HG03565 (cell line): ENCODE measurements at regions not wholly inside any gene's neighbourhood (a gene's known extent, or its start where the extent isn't known, plus 50 kb on each side); places are given as distances from the start of the nearest gene placed in this dataset.

Experiments used
- ATAC-seq: cut with Tn5 transposase; IDR thresholded peaks from one replicate; pipeline ENCODE4 v1.9.1; 2021; ENCODE audit warnings: mild to moderate bottlenecking, moderate library complexity; ENCODE audit not compliant: unreplicated experiment

GRCh38 chr14:65222440-65222858 is 120.1 kb upstream of the MAX start:
- peak; percentile 47 for ATAC-seq

GRCh38 chr14:65223636-65224035 is 121.3 kb upstream of the MAX start:
- ATAC-seq: no peak

DNA sequence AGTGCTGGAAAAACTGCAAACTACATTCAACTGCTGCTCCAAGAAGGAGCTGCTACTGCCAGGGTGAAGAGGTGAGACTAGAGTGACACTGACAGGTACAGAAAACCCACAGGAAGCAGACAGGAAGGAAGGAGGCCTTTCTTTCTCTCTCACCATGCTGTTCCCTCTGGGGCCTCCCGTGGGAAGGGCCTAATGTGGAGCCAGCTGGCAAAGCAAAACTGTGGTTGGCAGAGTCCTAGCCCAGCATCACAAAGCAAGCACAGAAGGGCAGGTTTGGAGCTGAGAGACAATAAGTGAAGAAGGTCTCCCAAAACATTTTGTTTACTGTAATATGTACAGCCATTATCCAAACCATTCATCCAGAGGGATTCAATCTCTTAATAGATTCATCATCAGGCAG is 122.5 kb upstream of the MAX start:
- no peak for ATAC-seq

DNA sequence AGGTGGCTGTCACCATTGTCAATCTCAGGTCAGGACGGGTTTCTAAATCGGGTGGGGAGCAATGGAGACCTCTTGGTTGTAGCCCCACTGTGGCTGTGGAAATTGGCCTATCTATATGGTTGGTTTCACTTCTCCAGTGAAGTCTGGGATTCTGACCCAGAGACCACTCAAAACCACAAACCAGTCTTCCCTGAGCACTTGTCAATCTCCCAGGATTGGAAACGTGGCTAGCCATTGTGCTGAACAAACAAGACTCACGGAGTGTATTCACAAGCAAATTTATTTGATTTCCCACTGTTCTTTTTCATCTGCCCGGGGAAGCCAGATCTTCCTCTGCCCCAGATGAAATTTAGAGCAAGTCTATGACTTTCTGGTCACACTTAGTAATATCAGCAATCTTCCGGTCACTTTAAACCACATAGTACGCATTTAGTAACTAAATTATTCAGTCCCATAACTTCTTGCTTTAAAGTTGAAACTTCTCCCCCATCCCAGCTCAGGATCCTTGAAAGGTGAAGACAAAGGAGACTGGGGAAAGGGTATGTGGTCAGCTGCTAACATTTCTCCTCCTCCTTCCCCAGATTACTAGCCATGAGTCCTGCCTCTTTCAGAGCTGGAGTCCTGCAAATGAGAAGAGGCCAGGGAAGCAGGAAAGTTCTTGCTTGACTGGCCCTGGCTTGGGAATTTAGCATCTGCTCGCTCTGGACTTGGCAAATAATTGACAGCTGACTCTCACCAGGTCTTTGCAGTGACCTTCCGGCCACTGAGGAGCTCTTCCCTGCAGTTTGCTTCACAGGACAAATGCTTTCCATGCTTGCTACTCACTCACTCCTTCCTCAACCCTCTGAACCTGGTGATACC is 123.2 kb upstream of the MAX start:
- ATAC-seq: no peak

DNA sequence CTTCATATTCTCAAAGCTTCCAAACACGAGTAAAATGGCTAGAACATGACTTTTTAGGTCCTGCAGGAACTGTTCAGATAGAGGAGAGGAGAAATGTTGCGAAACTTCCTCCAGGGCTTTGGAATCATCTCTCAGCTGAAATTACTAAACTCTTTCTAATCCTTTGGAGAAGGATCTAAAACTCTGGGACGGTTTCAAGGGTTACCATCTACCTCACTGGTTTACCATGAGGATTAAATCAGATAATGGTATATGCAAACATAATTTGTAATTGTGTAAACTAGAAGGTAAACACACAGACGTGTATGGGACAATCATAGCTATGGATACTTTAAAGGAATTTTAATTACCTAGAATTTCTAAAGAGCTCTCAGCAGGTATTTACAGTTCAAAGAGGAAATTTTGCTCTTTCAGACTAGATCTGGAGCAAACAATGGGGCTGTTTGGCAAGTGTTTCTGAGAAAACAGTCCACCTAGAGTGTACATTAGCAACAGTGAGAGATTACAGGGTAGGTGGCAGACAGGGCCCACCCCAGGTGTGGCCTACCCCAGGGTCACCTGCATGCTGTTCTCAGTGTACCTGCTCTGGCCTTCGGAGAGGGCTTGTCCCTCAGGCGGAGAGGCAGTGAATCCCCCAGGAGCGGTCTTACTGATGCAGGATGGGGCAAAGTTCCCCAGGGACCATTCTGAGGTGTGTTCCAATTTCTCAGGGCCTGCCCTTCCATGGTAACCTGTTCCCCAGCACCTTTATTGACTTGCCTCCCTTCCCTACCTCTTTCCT is 124.7 kb upstream of the MAX start:
- ATAC-seq: no peak

DNA sequence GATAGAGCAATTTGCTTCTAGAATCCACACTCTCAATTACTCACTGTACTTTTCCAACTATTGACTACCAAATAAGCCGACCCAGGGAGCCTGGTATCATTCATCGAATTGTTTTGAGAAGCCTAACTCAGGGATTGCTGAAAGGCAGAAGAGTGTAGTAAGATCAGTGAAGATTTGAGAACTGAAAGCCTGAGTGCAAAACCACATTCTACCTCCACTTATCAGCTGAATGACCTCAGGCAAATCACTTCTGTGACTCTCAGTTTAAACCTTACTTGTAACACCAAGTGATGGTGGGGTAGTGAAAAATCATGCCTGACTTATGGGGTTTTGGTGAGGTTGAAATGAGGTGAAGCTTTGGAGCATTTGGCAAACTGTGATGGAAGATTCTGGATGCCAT is 126.1 kb upstream of the MAX start:
- peak; percentile 82 for ATAC-seq

- ATAC-seq: no peak
These were observed 126.8 kb upstream of the MAX start for GRCh38 chr14:65228956-65229747.

DNA sequence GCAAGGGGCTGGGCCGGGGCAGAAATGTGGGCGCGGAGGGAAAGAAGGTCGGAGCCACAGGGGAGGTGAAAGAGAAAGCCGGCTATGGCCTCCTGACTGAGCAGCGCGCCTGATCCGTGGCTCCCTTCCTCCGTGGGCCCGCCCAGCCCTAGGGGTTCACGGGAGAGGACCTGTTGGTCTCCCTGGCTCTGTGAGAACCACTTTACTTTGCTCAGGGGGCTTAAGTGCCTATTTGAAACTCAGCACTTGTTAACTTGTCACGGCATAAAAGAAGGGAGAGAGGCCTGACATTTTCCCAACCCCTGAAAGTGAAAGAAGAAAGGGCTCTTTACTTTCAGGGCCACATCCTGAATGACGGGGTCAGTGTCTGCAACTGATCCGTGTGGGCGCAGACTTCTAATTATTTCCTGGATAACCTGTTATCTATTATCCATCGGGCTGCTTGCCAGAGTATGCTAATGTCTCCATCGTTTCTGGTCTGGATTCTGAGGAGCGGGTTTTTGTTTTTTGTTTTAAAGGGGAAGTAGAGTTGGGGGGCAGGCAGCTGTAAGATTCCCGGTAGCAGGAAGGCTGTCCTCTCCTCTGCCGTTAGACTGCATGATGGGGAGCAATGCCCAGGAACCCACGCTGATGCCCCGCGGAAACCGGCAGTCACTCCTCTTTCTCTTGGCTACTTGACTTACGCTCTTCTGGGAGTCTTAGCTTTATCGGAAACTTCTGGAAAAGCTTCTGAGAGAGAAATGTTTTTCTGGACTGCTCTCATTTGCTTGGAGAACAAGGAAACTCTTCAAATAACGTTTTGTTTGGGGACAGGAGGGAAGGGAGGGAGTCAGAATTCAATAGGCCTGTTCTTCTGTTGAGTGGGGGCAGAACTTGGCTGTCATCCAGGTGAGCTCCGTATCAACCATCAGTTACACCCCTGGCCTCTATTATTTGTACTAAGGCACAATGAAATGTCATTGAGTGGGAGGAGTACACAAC is 127.7 kb upstream of the MAX start:
- no peak for ATAC-seq

- no peak for ATAC-seq
These were observed 129.1 kb upstream of the MAX start for GRCh38 chr14:65231286-65231980.

DNA sequence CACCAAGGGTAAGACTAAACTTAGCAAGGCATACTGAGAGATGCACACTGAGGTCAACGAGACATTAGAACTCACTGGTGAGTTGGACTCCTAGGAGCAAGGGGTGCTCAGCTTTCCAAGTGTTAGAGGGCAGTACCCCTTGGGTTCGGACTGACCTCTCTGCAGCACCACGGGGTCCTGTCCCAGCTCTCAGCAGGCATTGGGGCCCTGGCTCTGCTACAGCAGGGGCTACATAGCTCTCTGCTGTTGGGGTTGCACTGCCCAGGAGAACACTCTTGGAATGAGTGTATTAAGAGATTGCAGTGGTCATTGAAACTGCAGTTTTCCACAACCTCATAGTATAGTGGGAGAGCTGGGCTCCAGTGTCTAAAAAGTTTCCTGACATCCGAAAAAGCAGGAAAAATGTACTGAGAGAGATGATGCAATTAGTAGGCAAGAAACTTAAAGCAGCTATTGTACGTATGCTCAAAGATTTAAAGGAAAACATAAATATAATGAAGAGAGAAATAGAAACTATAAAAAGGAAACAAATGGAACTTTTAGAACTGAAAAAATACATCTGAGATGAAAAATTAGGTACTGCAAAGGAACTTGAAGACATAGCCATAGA is 132.5 kb upstream of the MAX start:
- no peak for ATAC-seq

DNA sequence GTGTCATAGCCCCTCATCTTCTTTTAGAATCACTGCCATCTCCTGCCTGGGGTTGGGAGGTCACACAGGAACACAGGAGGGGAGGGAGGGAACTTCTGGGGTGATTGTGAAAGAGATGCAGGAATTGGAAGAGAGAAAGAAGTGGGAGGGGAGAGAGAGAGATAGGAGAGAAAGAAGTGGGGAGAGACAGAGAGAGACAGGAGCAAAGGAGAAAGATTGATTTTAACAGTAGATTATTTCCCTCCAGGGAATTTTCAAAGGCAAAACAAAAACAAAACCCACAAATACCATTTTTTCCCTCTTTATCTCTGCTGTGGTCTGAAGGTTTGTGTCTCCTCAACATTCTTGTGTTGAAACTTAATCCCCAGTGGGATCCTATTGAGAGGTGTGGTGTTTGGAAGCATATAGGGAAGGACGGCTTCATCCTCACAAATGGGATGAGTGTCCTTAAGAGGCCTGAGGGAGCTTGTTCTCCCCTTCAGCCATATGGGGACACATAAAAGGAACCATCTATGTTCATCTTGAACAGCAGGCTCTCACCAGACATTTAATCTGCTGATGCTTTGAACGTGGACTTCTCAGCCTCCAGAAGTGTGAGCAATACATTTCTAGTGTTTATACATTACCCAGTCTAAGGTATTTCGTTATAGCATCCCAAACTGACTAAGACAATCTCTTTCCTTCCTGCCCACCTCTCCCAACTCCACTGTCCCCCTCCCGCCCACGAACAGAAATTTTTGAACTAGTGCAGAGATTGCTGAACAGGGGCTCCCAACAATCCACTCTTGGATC is 134.9 kb upstream of the MAX start:
- no peak for ATAC-seq

DNA sequence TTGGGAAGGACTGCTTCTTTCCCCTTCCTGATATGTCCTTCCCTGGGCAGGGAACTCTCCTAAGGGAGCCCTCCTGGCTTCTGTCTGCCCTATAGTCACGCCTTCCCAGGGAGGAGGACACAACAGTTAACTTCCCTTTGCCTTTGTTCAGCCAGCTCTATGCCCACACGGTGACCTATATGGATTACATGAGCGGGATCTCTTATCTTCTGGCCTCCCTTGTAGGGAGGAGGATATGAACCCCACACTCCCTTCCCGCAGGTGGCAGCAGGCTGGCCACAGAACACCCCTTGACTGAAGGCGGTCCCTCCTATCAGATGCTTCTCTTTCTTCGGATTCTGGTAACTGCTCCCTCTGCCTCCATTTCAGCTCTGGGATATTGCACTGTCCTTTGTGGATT is 135.6 kb upstream of the MAX start:
- no peak for ATAC-seq

GRCh38 chr14:65238456-65238855 is 136.1 kb upstream of the MAX start:
- ATAC-seq: no peak

GRCh38 chr14:65239143-65239937 is 137.0 kb upstream of the MAX start:
- no peak for ATAC-seq

GRCh38 chr14:65239938-65240296 is 137.6 kb upstream of the MAX start:
- no peak for ATAC-seq

- no peak for ATAC-seq
These were observed 138.9 kb upstream of the MAX start for GRCh38 chr14:65241125-65241752.

- ATAC-seq: no peak
These were observed 140.4 kb upstream of the MAX start for GRCh38 chr14:65242732-65243134.
